GM12873 (cell line): ENCODE measurements at regions not wholly inside any gene's neighbourhood (a gene's known extent, or its start where the extent isn't known, plus 50 kb on each side); places are given as distances from the start of the nearest gene placed in this dataset.

Source experiments
- CTCF ChIP-seq: IDR thresholded peaks from 2 replicates; pipeline ENCODE4 v1.5.1; 2012; ENCODE audit warnings: low read depth, mild to moderate bottlenecking, moderate library complexity, low read length, control low read depth; ENCODE audit not compliant: insufficient read depth; ENCODE audit errors: missing control alignments

- no peak for TF ChIP-seq CTCF
Measured at GRCh38 chr20:52098186-52098585, 93.4 kb downstream of the ZFP64 start.

- no peak for TF ChIP-seq CTCF
Measured at GRCh38 chr20:52096117-52096516, 95.5 kb downstream of the ZFP64 start.

- TF ChIP-seq CTCF = no peak
Measured at GRCh38 chr20:52094693-52095092, 96.9 kb downstream of the ZFP64 start.

GRCh38 chr20:52093575-52093974, 98.0 kb downstream of the ZFP64 start:
- no peak for TF ChIP-seq CTCF

- no peak for TF ChIP-seq CTCF
Measured at GRCh38 chr20:52090035-52090434, 101.5 kb downstream of the ZFP64 start.

GRCh38 chr20:52087471-52087870, 104.1 kb downstream of the ZFP64 start:
- TF ChIP-seq CTCF = no peak

- TF ChIP-seq CTCF = no peak
Measured at GRCh38 chr20:52086878-52087277, 104.7 kb downstream of the ZFP64 start.
